HepG2 (cell line): ENCODE measurements at regions not wholly inside any gene's neighbourhood (a gene's known extent, or its start where the extent isn't known, plus 50 kb on each side); places are given as distances from the start of the nearest gene placed in this dataset.

ENCODE experiments used
- ATAC-seq: fragments of 200-7000 bp; cut with Tn5 transposase; 3 replicates; pipeline ENCODE4 v1.9.1; 2020; ENCODE audit warnings: mild to moderate bottlenecking, moderate library complexity
- BruUV-seq: library from RNA; stranded (reverse); fragments of 400-500 nt; replicated peaks from 2 replicates; lab custom pipeline; 2021; lab: Mats Ljungman, UMichigan
- CTCF ChIA-PET: fragments of 300-600 bp; formaldehyde crosslinking; extraction: SDS; loops from one replicate; lab custom pipeline; 2021; ENCODE audit warnings: low total read pairs, inconsistent platforms, low intra/inter-chr PET ratio; lab: Yijun Ruan, JAX
- POLR2A ChIA-PET: fragments of 350-600 bp; sonication (Branson Sonifier 250); formaldehyde crosslinking; loops from one replicate; lab custom pipeline; 2020; ENCODE audit warnings: antibody characterized with exemption, inconsistent platforms; lab: Yijun Ruan, JAX
- DNase-seq: peaks from one replicate; pipeline ENCODE4 v3.0.0-alpha.2; 2015; ENCODE audit warnings: low spot score
- FAIRE-seq: peaks from 3 replicates; lab custom pipeline; 2011; peaks lifted over from hg19 to GRCh38; lab: Jason Lieb, UNC
- H2AFZ ChIP-seq: one replicate; pipeline ENCODE4 v1.6.1; 2011; ENCODE audit warnings: low read length, inconsistent platforms
- H3K27ac ChIP-seq: fragments of 300-600 bp; 3 replicates; pipeline ENCODE4 v1.8.0; 2011; ENCODE audit warnings: mixed run types, mild to moderate bottlenecking, mixed read lengths, low read length, inconsistent platforms; ENCODE audit not compliant: insufficient read depth; ENCODE audit errors: extremely low read length
- H3K27me3 ChIP-seq, 2 experiments: fragments of 200-600 bp in 1 of 2; 2 replicates in 1 of 2; 3 replicates in 1 of 2; pipeline versions ENCODE4 v1.6.0 to v1.8.0; 2011; ENCODE audit warnings: low read length in 2 of 2, mild to moderate bottlenecking in 2 of 2, moderate library complexity in 2 of 2, inconsistent platforms in 1 of 2; ENCODE audit not compliant: insufficient read depth in 2 of 2, control insufficient read depth in 1 of 2
- H3K36me3 ChIP-seq, 2 experiments: fragments of 200-600 bp in 1 of 2; replicated peaks in 1 of 2; 2 replicates in 1 of 2; 3 replicates in 1 of 2; pipeline versions ENCODE4 v1.5.1 to v1.8.0; 2011; ENCODE audit warnings: low read length in 2 of 2, inconsistent platforms in 1 of 2; ENCODE audit not compliant: insufficient read depth in 2 of 2, control insufficient read depth in 1 of 2
- H3K4me1 ChIP-seq: 2 replicates; pipeline ENCODE4 v1.5.1; 2012; ENCODE audit warnings: low read length, inconsistent platforms; ENCODE audit not compliant: insufficient read depth
- H3K4me2 ChIP-seq: 2 replicates; pipeline ENCODE4 v1.6.0; 2011; ENCODE audit warnings: low read depth, low read length, inconsistent platforms
- H3K4me3 ChIP-seq, 3 experiments: fragments of 200-600 bp in 1 of 3; sonication (generic), shearing (Covaris generic) in 1 of 3; replicated peaks in 1 of 3; 2 replicates each; pipeline ENCODE4 v1.5.1; 2011 to 2016; ENCODE audit warnings: low read length in 3 of 3, inconsistent platforms in 2 of 3, low read depth in 2 of 3, mild to moderate bottlenecking in 2 of 3, control low read depth in 1 of 3, mixed read lengths in 1 of 3; ENCODE audit not compliant: insufficient read depth in 1 of 3
- H3K79me2 ChIP-seq: one replicate; pipeline ENCODE4 v1.6.1; 2011; ENCODE audit warnings: low read length, inconsistent platforms; ENCODE audit not compliant: insufficient read depth
- H3K9ac ChIP-seq: 2 replicates; pipeline ENCODE4 v1.6.0; 2011; ENCODE audit warnings: mild to moderate bottlenecking, low read depth, low read length, inconsistent platforms; ENCODE audit not compliant: insufficient read depth
- H3K9me3 ChIP-seq: 2 replicates; pipeline ENCODE4 v1.5.1; 2012; ENCODE audit warnings: mild to moderate bottlenecking, low read length
- H4K20me1 ChIP-seq: 2 replicates; pipeline ENCODE4 v1.6.0; 2011; ENCODE audit warnings: inconsistent platforms, mild to moderate bottlenecking, low read length, moderate library complexity; ENCODE audit not compliant: insufficient read depth
- ARID4A ChIP-seq: sonication (generic); formaldehyde crosslinking; IDR thresholded peaks from 2 replicates; pipeline ENCODE4 v1.5.0; 2020; ENCODE audit warnings: mild to moderate bottlenecking, missing genetic modification reagents, borderline replicate concordance
- CCAR2 ChIP-seq: fragments of 200-400 bp; formaldehyde crosslinking; optimal IDR thresholded peaks from 2 replicates; pipeline ENCODE3; 2018; ENCODE audit warnings: low read depth, mild to moderate bottlenecking, low read length, moderate library complexity
- CCDC6 ChIP-seq: sonication (generic); formaldehyde crosslinking; IDR thresholded peaks from 2 replicates; pipeline ENCODE4 v1.8.1; 2022; ENCODE audit warnings: mild to moderate bottlenecking, missing genetic modification reagents, moderate library complexity
- HES4 ChIP-seq: sonication (generic); formaldehyde crosslinking; IDR thresholded peaks from 2 replicates; pipeline ENCODE4 v1.9.0; 2021; ENCODE audit warnings: mild to moderate bottlenecking, missing genetic modification reagents, borderline replicate concordance
- KLF9 ChIP-seq: IDR thresholded peaks from 2 replicates; pipeline ENCODE4 v1.6.1; 2016; ENCODE audit warnings: low read depth
- MAF1 ChIP-seq: sonication (generic); formaldehyde crosslinking; IDR thresholded peaks from 2 replicates; pipeline ENCODE4 v1.5.0; 2020; ENCODE audit warnings: missing genetic modification reagents, borderline replicate concordance
- U2AF1 ChIP-seq: fragments of 200-400 bp; formaldehyde crosslinking; optimal IDR thresholded peaks from 2 replicates; pipeline ENCODE3; 2017; ENCODE audit warnings: mild to moderate bottlenecking, low read depth, low read length
- ZMYM2 ChIP-seq: sonication (generic); formaldehyde crosslinking; IDR thresholded peaks from 2 replicates; pipeline ENCODE4 v1.8.0; 2022; ENCODE audit warnings: mild to moderate bottlenecking, missing genetic modification reagents
- ZNF562 ChIP-seq: sonication (generic); formaldehyde crosslinking; IDR thresholded peaks from 2 replicates; pipeline ENCODE4 v1.8.0; 2022; ENCODE audit warnings: missing genetic modification reagents, borderline replicate concordance
- ZNF678 ChIP-seq: sonication (generic); formaldehyde crosslinking; IDR thresholded peaks from 2 replicates; pipeline ENCODE4 v1.4.0; 2020; ENCODE audit warnings: mild to moderate bottlenecking, missing genetic modification reagents
- WGBS: methylation state at CpG from one replicate; pipeline ENCODE4 v1.1.6; 2017; ENCODE audit warnings: low lambda C conversion rate; 5-methylcytosine and 5-hydroxymethylcytosine counted together
- in situ Hi-C: cut with HindIII; loops from 2 replicates; pipeline ENCODE4 v1.10.0; 2017; ENCODE audit warnings: low pct_unique_long_range_greater_than_20kb; ENCODE audit not compliant: extremely low pct_ligation_motif_present
- intact Hi-C: fragments of 100-400 bp; cut with micrococcal nuclease; formaldehyde crosslinking; loops from one replicate; pipeline ENCODE4 v1.10.0; 2022; ENCODE audit not compliant: unreplicated experiment
- TF ChIP-seq, protein P1 (sequence below): sonication (generic); formaldehyde crosslinking; IDR thresholded peaks from 2 replicates; pipeline ENCODE4 v1.4.0; 2020; ENCODE audit warnings: missing genetic modification reagents
- TF ChIP-seq, protein P2 (sequence below): sonication (generic); formaldehyde crosslinking; IDR thresholded peaks from 2 replicates; pipeline ENCODE4 v1.9.0; 2021; ENCODE audit warnings: missing genetic modification reagents, borderline replicate concordance
- TF ChIP-seq, protein P3 (sequence below): sonication (generic); formaldehyde crosslinking; IDR thresholded peaks from 2 replicates; pipeline ENCODE4 v1.5.0; 2020; ENCODE audit warnings: missing genetic modification reagents

DNA sequence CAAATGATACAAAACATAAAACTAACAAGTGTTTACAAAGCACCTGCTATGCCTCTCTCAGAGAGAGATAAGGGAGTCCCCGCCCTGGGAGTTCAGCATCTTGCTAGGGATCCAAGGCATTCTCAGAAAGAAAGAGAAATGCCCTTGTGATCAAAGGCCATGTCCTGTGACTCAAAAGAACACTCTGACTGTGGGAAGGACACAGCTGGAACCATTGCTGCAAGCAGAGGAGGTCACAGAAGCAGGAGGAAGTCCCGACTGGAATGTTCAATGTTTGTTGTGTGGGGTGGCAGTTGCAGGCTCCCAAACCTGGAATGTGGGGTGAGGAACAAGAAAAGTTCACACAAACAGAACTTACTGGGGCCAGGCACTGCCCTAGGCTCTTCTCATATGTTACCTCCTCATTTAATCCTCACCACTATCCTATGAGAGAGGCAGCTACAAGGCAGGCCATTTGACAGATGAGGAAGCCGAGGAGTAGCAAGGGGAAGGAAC is 93.0 kb upstream of the GRIK3 start (continued):
- TF ChIP-seq ARID4A (CRISPR knock-in tag) (no peak), HES4 (CRISPR knock-in tag) (no peak), ZNF562 (CRISPR knock-in tag) (no peak), ZMYM2 (CRISPR knock-in tag) (no peak), ZNF678 (no peak), U2AF1 (no peak), CCAR2 (no peak)

DNA sequence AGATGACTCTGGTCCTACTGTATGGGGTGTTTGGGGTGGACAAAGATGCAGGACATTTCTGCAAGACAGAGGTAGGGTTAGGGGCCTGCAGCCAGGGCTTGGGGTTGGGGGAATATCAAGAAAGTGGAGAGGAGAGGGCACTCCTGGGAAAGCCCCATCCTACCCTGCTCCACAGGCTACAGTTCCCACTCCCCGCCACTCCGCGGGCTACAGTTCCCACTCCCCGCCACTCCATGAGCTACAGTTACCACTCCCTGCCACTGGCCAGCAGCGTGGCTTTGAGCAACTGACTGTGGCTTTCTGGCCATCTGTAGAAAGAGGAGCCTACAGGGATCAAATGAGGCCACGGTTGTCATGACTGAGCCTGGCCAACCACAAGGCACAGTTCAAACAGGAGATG is 93.8 kb upstream of the GRIK3 start:
- Histone ChIP-seq H3K4me1 (0 out of 2 replicates have a peak, but pooled peaks cover 6% of the 10 kb centered on the region), H3K4me2 (no peak overlapping the region), H2AFZ (no peak overlapping the region), H3K79me2 (no peaks in the 10 kb centered on the region), H3K4me3 (no peak overlapping the region), H3K9ac (no peak overlapping the region), H3K27ac (no peak overlapping the region), H3K27me3 (peaks cover 0 to 4% of the 10 kb centered on the region in 2 experiments; a peak in 2 of 5 replicates), H4K20me1 (no peaks in the 10 kb centered on the region)
- no TSS peak for BruUV-seq
- POLR2A ChIA-PET, result no interaction called here
- in situ Hi-C loops, result no loop called here
- TF ChIP-seq KLF9 (CRISPR knock-in tag) (no peak), CCDC6 (CRISPR knock-in tag) (no peak), MAF1 (CRISPR knock-in tag) (no peak)
- TF ChIP-seq, protein P1, sequence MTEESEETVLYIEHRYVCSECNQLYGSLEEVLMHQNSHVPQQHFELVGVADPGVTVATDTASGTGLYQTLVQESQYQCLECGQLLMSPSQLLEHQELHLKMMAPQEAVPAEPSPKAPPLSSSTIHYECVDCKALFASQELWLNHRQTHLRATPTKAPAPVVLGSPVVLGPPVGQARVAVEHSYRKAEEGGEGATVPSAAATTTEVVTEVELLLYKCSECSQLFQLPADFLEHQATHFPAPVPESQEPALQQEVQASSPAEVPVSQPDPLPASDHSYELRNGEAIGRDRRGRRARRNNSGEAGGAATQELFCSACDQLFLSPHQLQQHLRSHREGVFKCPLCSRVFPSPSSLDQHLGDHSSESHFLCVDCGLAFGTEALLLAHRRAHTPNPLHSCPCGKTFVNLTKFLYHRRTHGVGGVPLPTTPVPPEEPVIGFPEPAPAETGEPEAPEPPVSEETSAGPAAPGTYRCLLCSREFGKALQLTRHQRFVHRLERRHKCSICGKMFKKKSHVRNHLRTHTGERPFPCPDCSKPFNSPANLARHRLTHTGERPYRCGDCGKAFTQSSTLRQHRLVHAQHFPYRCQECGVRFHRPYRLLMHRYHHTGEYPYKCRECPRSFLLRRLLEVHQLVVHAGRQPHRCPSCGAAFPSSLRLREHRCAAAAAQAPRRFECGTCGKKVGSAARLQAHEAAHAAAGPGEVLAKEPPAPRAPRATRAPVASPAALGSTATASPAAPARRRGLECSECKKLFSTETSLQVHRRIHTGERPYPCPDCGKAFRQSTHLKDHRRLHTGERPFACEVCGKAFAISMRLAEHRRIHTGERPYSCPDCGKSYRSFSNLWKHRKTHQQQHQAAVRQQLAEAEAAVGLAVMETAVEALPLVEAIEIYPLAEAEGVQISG, result no peak
- TF ChIP-seq, protein P2, sequence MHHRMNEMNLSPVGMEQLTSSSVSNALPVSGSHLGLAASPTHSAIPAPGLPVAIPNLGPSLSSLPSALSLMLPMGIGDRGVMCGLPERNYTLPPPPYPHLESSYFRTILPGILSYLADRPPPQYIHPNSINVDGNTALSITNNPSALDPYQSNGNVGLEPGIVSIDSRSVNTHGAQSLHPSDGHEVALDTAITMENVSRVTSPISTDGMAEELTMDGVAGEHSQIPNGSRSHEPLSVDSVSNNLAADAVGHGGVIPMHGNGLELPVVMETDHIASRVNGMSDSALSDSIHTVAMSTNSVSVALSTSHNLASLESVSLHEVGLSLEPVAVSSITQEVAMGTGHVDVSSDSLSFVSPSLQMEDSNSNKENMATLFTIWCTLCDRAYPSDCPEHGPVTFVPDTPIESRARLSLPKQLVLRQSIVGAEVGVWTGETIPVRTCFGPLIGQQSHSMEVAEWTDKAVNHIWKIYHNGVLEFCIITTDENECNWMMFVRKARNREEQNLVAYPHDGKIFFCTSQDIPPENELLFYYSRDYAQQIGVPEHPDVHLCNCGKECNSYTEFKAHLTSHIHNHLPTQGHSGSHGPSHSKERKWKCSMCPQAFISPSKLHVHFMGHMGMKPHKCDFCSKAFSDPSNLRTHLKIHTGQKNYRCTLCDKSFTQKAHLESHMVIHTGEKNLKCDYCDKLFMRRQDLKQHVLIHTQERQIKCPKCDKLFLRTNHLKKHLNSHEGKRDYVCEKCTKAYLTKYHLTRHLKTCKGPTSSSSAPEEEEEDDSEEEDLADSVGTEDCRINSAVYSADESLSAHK (CRISPR knock-in tag), result no peak
- TF ChIP-seq, protein P3, sequence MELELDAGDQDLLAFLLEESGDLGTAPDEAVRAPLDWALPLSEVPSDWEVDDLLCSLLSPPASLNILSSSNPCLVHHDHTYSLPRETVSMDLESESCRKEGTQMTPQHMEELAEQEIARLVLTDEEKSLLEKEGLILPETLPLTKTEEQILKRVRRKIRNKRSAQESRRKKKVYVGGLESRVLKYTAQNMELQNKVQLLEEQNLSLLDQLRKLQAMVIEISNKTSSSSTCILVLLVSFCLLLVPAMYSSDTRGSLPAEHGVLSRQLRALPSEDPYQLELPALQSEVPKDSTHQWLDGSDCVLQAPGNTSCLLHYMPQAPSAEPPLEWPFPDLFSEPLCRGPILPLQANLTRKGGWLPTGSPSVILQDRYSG, result no peak
- TF ChIP-seq, all 625 proteins: peak for 0
- H3K36me3 ChIP-seq, result no peaks in the 10 kb centered on the region
- 65% methylated on average over 6 of the region's 6 CpGs for WGBS
- FAIRE-seq (no peak), DNase-seq (no peak), ATAC-seq (no peak)
- H3K9me3 ChIP-seq, result no peaks in the 10 kb centered on the region
- CTCF ChIA-PET, result no interaction called here
- intact Hi-C loops, result no loop called here
